Erythroblast (primary cell): ENCODE measurements at regions not wholly inside any gene's neighbourhood (a gene's known extent, or its start where the extent isn't known, plus 50 kb on each side); places are given as distances from the start of the nearest gene placed in this dataset.

Experiments used
- GATA1 ChIP-seq: IDR thresholded peaks from 2 replicates; pipeline ENCODE4 v1.6.1; 2011; ENCODE audit warnings: low read depth, mild to moderate bottlenecking, control low read depth, low read length, moderate library complexity
- POLR2A ChIP-seq: IDR thresholded peaks from 2 replicates; pipeline ENCODE4 v1.6.1; 2011; ENCODE audit warnings: mild to moderate bottlenecking, low read length

- TF ChIP-seq POLR2A (no peak), GATA1 (no peak)
These were observed 135.9 kb downstream of the DLEU7 start for GRCh38 chr13:50707628-50708027.
